Glomerular visceral epithelial cell (primary cell): ENCODE measurements at regions not wholly inside any gene's neighbourhood (a gene's known extent, or its start where the extent isn't known, plus 50 kb on each side); places are given as distances from the start of the nearest gene placed in this dataset.
"Not testable (repeated sequence)": the region's sequence is repeated elsewhere in the genome, so short reads cannot be mapped to it uniquely, and the experiment has no call there.

Source experiments
- DNase-seq: peaks from one replicate; pipeline ENCODE4 v3.0.0-alpha.2; 2016; ENCODE audit errors: extremely low spot score

DNA sequence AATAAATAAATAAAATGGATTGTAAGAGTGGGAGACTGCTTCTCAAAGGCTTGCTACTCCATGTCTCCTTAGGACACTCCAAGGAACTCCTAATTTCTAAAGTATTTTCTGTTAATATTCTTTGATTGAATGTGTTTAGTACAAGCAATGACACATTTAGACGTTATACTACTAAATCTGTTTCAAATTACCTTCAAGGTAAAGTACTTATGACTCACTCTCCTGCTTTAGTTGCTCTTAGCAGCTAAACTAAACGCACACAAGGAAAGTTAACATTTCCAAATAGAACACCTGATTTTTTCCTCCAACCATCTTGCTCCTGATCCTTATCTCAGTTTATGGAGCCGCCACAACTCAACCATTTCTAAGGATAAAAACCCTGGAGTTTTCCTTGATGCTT lies 969.8 kb upstream of the ADGRL4 start:
- DNase-seq, result no peak

DNA sequence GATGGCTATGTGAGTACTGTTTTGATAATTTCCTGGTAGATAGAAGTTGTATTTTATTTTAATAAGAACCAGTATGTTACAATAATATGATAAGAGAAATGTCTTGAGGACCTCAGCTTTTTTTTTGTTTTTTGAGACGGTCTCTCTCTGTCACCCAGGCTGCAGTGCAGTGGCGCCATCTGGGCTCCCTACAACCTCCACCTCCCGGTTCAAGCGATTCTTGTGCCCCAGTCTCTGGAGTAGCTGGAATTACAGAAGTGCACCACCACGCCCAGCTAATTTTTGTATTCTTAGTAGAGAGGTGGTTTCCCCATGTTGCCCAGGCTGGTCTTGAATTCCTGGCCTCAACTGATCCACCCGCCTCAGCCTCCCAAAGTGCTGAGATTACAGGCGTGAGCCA lies 968.1 kb upstream of the ADGRL4 start:
- no peak for DNase-seq

DNA sequence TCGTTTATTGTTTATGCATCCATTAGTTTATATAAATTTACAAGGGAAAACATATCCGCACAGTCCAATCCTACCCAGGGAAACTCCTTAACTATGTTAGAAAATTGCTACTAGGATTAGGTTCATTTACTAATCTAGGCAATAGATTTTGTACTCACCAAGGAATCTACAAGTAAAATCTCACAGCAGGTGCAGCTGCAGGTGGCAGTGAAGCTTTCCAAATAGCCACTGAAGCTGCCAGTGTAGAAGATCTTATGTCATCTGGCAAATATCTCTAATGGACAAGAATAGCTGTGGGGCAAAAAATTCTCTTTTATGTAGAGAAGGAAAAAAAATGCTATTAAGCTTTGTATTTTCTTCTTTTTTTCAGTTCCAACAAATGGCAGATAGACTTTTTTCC lies 963.4 kb upstream of the ADGRL4 start:
- no peak for DNase-seq

DNA sequence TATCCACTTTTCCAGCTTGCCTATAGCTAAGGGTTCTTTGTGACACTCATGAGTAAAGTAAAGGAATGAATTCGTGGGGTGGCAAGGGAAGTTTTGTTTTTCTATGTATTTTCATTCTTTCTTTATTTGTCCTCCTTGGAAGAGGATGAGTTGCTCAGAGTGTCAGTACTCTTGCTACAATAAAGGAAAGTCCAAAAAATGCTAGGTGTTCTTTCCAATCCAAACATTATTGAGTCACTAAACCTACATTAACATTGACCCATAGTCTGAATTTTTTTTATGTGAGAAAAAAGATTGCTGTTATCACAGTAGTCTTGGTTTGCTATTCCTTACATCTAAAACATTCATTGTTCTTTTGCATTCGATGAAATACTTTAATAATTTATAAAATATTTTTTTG lies 959.9 kb upstream of the ADGRL4 start:
- no peak for DNase-seq

DNA sequence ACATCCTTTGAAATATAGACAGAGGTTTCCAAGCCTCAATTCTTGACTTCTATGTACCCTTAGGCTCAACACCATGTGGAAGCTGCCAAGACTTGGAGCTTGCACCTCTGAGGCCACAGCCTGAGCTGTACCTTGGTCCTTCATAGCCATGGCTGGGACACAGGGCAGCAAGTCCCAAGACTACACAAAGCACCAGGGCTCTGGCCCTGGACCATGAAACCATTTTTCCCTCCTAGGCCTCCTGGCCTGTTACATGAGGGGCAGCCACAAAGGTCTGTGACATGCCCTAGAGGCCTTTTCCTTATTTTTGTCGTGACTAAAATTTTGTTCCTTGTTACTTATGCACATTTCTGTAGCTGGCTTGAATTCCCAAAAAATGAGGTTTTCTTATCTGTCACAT lies 953.1 kb upstream of the ADGRL4 start:
- DNase-seq, result no peak

DNA sequence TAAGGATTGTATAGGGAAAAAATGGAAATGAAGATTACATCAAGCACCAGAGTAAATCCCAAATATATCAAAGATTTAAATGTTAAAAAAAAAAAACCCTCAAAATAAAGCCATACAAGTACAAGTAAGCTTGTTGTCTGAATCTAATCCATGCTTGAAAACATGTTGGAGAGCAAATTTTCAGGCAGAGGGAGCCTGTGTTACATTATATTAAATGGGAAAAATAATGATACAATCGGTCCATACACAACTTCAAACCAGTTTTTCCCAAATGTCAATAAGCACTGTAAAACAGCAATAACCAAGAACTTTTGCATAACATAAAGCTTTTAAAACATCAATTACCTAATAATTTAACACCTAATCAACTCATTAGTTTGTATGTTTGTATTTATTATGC lies 949.4 kb upstream of the ADGRL4 start:
- no peak for DNase-seq

DNA sequence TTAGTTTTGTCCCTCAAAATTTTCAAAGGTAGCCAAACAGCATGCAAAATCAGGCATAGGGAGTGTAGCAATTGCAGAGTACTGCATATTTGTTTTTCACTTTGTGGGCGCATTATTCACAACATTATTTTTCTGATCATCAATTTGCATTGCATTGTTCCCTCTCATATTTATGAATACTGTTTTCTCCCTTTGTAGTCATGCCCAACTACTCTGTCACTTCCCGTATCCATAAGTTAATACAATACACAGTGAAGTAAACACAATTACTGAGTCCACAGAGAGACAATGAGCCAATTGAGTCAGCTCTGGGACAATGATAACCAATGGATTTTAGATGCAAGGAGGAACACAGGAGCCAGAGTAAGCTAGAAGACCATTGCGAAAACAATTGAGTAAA lies 944.0 kb upstream of the ADGRL4 start:
- DNase-seq, result no peak

DNA sequence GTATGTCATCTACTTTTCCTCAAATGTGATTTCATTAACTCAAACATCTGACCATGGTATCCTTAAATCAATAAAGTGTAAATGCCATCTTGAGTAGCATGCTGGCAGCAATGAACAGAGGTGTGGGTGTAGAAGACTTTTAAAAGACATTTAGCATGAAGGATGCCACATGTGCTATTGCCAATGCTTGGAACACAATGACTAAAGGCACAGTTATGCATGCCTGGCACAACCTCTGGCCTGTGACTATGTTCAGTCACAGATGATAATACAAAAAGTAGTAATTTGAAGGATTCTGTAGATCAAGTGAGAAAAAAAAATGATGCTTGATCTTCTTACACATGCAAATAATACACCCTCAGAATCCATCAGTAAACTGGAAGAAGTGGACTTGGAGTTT lies 938.9 kb upstream of the ADGRL4 start:
- DNase-seq, result no peak

DNA sequence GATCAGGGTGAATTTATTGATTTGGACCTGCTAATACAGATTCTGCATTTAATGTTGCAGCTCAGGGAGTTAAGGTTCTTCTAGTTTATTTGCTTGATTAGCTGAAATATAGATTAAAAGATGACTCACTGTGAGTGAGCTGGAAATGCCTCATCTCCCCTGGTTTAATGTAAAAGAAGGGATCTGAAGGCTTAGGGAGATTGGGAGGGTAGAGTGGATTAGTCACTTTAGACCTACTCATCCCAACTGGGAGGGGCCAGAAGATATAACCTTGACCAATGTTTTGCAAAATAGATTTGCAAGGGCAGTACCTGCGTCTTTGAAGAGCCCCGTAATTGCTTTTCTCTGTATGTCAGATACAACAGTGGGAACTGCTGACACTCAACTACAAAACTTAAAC lies 922.8 kb upstream of the ADGRL4 start:
- DNase-seq, result no peak

DNA sequence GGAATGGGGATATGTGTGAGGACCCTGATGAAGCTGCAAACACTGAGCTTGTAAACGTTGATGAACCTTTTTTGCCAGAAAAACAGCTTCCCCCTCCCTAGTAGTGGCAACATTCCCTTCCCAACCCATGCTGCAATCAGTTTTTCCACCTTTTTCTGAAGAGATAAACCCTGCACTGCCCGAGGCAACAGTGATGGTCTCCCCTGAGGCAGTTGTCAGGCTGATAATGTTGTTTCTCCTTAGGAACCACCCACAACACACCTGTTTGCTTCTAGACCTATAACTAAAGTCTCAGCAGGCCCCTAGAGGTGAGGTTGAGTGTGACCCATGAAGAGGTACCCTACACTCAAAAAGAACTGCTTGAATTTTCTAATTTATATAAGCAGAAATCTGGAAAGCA lies 922.4 kb upstream of the ADGRL4 start:
- DNase-seq, result no peak

DNA sequence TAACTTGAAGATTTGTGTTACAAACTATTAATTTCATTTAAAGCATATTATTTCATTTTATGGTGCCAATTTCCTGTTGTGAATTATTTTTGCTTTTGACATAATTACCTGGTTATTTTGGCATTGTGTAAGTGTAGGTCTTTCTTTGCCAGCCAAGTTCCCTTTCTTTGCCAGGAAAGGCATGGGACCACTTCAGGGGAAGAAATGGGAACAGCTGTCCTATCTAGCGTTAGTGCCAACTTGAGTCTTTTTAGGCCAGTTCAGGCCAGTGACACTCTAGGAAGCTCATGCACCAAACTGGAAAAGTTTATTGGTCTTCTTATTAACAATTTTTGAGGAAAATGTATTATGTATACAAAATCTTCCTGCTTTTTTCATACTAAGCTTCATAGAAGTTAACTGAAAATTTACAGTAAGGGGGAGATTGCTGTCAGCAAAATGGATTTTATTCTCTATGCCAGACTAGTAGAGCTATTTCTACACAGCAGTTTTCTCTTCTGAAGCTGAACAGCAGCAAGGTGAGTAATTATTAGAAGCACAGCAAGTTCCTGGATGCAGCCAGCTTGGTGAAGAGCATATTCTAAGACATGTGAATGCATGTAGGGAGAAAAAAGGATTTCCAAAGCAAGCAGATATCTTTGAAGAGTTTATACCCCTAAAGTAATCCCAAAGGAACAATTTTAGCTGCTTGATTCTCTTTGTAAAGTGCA lies 914.6 kb upstream of the ADGRL4 start:
- DNase-seq, result no peak

DNA sequence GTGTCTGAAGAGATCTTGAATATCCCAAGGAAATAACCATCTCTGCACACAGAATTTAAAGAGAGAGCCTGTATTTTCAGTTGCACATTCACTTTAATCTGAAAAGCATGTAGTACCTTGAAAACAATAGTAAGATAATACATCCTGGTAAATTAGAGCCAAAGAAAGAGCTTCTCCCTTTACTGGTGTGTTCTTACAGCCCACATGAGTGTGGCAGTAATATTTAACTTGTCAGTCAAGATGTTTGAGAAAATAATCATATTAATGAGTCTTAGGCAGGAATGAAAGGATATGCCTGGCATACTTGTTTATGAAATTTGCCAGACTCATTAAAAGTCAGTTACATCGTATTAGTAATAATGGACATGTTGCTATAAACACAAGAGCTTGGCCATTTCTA lies 908.4 kb upstream of the ADGRL4 start:
- DNase-seq, result no peak

DNA sequence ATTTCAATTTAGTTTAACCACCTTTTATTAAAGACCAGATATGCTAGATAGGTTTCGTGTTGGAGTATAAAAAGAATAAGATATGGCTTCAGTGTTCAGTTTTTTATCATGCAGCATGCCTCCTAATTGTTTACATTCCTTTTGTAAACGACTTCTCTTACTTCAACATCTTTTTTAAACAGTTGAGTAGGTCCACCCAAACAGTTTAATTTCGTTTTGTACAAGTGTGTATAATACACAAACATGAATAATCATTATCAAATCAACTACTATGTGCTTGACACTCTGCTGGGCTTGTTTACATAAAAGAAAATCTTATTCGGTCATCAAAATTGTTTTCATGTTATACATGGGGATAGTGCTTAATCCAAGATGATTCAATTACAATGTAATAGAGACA lies 906.3 kb upstream of the ADGRL4 start:
- DNase-seq, result no peak

DNA sequence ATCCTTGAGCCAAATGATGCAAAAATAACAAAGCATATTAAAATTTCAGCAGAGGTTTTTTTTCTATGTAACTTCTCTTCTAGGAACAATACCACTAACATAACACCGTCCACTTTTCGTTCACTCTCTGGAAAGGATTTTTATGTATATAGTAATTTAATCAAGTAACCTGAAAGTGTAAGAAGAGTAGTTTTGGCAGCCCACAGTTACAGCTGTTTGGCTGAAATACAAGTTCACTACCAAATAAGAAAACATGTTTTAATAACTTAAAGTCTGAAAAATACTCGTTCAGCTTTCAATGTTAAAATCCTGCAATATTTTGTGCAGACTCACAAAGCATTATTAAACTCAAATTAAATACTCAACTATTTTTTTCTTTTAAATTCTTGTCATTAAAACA lies 896.8 kb upstream of the ADGRL4 start:
- DNase-seq, result no peak

DNA sequence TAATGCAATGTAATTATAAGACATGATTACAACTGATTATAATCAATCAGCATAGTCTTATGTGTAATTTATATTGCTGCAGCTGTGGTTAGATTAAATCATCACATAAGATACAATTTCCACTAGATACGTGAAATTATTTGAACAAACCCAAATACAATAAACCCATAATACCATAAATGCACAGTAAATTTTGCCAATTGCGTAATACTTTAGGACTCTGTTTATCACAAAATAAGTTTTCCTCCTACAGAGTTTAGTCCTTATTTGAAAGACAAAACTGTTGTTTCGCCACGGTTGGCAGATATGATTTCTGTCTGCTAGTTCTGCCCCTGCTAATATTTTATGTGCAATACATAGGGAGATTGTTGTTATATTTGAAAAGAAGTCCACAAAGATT lies 895.9 kb upstream of the ADGRL4 start:
- no peak for DNase-seq

DNA sequence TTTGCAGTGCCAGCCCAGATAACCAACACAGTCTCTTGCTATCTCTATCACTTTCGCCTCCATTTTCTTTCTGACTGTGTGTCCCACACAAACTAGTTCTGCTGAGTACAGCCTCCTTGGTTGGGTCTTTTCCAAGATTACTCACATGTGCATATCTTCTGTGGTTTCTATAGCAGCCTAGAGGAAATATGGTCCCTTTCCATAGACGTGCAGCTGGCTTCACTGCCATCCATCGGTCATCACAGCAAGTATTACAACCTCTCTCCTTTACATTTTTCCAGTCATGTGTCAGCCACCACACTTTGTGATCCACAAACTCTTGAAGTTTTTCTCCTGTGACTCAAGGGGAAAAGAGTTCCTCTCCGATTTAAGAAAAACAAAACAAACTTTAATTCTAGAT lies 893.4 kb upstream of the ADGRL4 start:
- DNase-seq, result peak; percentile 82

DNA sequence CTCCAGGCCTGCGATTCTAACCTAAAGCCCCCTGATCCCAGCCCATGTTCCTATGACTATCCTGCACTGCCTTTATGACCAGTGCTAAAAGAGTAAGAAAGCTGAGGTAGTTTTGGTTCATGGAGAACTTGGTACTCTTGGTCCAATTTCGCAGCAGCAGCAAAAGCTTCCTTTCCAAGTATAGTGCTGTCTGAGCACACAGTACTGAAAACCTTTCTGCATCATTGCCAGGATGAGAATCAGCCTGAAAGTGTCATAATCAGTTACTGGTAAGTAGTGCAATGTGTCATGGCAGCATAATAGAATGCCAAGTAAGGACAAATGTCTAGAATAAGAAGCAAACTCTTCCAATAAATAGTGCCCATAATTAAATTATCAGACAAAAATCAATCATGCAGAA lies 889.6 kb upstream of the ADGRL4 start:
- no peak for DNase-seq

DNA sequence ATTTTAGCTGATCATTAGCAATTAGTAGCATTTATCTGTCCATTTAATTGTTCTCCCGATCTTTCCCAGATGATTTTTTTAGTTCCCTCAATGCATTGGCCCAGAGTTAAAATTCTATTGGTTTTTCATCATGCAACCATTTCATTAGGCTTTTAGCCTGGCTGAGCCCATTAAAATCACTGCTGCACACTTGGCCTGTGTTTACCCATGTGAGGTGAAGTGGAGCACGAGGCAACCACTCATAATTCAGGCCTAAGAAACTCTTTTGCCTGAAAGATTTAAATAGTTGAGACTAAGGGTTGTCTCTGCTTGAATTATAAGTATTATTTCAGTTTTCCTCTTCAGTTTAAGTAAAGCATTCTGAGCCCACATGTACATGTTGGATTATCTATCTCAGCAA lies 889.0 kb upstream of the ADGRL4 start:
- no peak for DNase-seq

DNA sequence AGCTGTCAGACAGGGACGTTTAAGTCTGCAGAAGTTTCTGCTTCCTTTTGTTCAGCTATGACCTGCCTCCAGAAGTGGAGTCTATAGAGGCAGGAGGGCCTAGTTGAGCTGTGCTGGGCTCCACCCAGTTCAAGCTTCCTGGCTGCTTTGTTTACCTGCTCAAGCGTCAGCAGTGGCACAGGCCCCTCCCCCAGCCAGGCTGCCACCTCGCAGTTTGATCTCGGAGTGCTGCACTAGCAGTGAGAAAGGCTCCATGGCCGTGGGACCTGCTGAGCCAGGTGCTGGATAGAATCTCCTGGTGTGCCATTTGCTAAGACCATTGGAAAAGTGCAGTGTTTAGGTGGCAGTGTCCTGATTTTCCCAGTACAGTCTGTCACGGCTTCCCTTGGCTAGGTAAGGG lies 887.6 kb upstream of the ADGRL4 start:
- not testable (repeated sequence) for DNase-seq

DNA sequence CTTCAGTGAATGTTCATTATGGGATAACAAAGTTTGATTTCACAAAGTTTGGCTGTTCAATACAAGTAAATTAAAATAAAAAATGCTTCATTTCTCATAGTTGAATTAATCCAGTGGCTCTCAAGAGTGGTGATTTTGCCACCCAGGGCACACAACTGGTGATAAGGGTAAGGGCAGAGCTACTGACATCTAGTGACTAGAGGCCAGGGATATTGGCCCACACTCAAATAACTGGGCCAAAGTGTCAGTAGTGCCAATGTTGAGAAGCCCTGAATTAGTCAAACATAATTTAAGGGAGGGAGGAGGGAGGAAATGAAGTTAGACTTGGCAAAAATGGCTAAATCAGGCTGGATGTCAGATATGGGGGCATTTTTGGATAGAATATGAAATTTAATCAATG lies 880.5 kb upstream of the ADGRL4 start:
- DNase-seq, result no peak

DNA sequence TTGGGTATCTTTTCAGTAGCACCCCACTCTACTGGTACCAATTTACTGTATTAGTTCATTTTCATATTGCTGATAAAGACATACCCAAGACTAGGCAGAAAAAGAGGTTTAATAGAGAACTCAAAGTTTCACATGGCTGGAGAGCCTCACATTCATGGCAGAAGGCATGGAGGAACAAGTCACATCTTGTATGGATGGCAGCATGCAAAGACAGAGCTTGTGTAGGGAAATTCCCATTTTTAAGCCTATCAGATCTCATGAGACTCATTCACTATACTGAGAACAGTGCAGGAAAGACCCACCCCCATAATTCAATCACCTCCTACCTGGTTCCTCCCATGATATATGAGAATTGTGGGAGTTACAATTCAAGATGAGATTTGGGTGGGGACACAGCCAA lies 878.6 kb upstream of the ADGRL4 start:
- DNase-seq, result no peak

DNA sequence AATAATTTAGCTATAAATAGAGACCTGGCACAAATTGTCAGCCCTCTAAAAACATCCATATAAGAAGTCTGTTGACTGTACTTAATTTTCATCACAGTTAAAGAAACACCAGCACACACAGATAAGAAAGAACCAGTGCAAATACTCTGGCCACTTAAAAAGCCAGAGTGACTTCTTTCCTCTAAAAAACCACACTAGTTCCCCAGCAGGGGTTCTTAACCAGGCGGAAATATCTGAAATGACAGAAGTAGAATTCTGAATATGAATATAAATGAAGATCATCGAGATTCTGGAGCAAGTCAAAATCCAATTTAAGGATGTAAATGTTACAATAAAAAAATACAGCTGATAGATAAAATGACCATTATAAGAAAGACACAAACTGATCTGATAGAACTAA lies 870.6 kb upstream of the ADGRL4 start:
- no peak for DNase-seq

DNA sequence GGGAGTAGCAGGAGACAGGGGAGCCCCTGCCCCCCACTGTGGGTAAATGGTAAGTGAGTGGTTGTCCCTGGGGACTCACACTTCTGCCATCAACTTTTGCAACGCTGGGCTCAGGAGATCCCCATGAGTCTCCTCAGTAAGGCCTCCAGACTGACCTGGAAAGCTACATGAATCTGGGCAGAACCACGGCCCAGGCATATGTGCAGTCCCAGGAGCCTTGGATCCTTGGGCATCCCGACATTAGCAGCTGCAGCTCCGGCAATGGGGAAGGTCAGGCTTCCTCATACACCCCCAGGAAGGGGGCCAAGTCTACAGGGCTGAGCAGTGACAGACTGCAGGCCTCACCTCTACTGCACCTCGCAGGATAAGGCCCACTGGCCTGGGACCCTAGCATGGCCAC lies 868.7 kb upstream of the ADGRL4 start:
- no peak for DNase-seq

DNA sequence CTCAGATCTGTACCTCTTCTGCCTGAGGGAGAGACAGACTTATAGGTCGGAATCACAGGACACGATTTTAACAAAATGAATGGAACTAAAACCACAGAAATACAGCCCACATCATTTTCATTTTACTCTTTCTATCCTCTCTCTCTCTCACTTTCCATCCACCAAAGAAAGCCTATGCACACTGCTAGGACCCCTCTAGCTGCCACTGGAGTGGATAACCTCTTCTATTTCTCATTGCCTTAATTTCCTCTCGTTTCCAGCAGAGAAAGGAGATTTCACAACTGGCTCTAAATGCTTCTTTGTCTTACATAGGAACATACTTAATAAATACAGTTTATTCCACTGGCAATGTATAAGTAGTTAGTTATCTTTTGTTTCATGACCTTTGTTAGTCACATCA lies 867.8 kb upstream of the ADGRL4 start:
- DNase-seq, result no peak
